HG02981 (cell line): ENCODE measurements at regions not wholly inside any gene's neighbourhood (a gene's known extent, or its start where the extent isn't known, plus 50 kb on each side); places are given as distances from the start of the nearest gene placed in this dataset.
"Not testable (repeated sequence)": the region's sequence is repeated elsewhere in the genome, so short reads cannot be mapped to it uniquely, and the experiment has no call there.

Experiments used
- ATAC-seq: cut with Tn5 transposase; IDR thresholded peaks from one replicate; pipeline ENCODE4 v1.9.1; 2021; ENCODE audit warnings: mild to moderate bottlenecking, moderate library complexity; ENCODE audit not compliant: unreplicated experiment

- no peak for ATAC-seq
Observed at GRCh38 chr4:28436191-28437080, 1575.8 kb downstream of the STIM2 start.

GRCh38 chr4:28443371-28443770 lies 1582.7 kb downstream of the STIM2 start:
- no peak for ATAC-seq

- ATAC-seq: no peak
Observed at GRCh38 chr4:28443801-28444412, 1583.3 kb downstream of the STIM2 start.

- ATAC-seq: no peak
Observed at GRCh38 chr4:28444886-28445496, 1584.3 kb downstream of the STIM2 start.

GRCh38 chr4:28449085-28449484 lies 1588.4 kb downstream of the STIM2 start:
- no peak for ATAC-seq

- ATAC-seq: no peak
Observed at GRCh38 chr4:28451346-28451745, 1590.7 kb downstream of the STIM2 start.

GRCh38 chr4:28462766-28463700 lies 1602.4 kb downstream of the STIM2 start:
- no peak for ATAC-seq

- ATAC-seq: no peak
Observed at GRCh38 chr4:28464823-28465222, 1604.2 kb downstream of the STIM2 start.

GRCh38 chr4:28466886-28467285 lies 1606.2 kb downstream of the STIM2 start:
- ATAC-seq: not testable (repeated sequence)

- ATAC-seq: no peak
Observed at GRCh38 chr4:28469387-28469786, 1608.7 kb downstream of the STIM2 start.

- ATAC-seq: no peak
Observed at GRCh38 chr4:28469886-28470285, 1609.2 kb downstream of the STIM2 start.

GRCh38 chr4:28475381-28475780 lies 1614.7 kb downstream of the STIM2 start:
- no peak for ATAC-seq

- ATAC-seq: no peak
Observed at GRCh38 chr4:28479666-28480065, 1619.0 kb downstream of the STIM2 start.

GRCh38 chr4:28481565-28481964 lies 1620.9 kb downstream of the STIM2 start:
- ATAC-seq: no peak

GRCh38 chr4:28482580-28483270 lies 1622.1 kb downstream of the STIM2 start:
- no peak for ATAC-seq

- ATAC-seq: no peak
Observed at GRCh38 chr4:28488021-28488420, 1627.4 kb downstream of the STIM2 start.

- ATAC-seq: no peak
Observed at GRCh38 chr4:28490669-28491068, 1630.0 kb downstream of the STIM2 start.

- ATAC-seq: no peak
Observed at GRCh38 chr4:28505064-28505463, 1644.4 kb downstream of the STIM2 start.

- ATAC-seq: no peak
Observed at GRCh38 chr4:28508636-28509035, 1648.0 kb downstream of the STIM2 start.

GRCh38 chr4:28514766-28515165 lies 1654.1 kb downstream of the STIM2 start:
- ATAC-seq: not testable (repeated sequence)
